ENCODE measurements at regions not wholly inside any gene's neighbourhood (a gene's known extent, or its start where the extent isn't known, plus 50 kb on each side); places are given as distances from the start of the nearest gene placed in this dataset.

DNA sequence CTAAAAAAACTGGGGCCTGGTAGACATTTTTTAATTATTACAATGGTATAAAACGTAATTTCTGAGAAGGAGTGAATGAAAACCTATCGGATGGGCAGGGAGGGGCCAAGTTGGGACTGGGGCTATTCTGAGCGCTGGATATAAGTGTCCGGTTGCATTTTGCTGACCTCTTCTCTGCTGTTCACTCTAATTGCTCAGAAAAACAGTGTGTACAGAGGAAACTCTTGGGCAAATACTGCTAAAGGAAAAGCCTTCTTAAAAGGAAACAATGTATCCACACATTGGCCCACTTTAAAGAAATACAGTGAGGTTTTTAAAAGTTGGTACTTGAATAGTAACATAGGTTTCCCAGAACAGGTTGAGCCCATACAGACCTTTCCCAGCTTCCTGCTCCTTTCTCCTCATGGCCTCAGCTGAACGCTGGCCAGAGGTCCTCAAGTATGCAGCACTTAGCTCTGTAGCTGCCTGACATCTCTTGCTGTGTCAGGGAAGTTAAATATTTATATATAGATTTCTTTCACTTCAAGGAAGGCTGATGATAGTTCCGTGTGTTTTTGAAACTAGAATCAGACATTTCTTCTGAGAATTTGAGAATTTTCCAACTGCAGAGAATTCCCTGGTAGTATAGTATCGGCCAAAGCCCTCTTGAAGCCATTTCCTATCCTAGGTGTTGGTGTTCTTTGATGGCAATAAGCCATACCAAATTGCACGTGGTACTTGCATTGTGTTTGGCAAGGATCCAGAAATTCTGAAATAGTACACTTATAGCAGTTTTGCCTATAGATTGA is 97.1 kb upstream of the SLC4A4 start:
- H3K27me3 ChIP-seq (replicated peaks; ENCODE audit: control insufficient read depth, insufficient read depth, low read length), result no peaks in the 10 kb centered on the region
- ChIA-PET POLR2A (no interaction called here), CTCF (no interaction called here)
- intact Hi-C loops (cut with micrococcal nuclease; ENCODE audit: unreplicated experiment), result no loop called here
- BruUV-seq (replicated peaks), result no TSS peak
- H3K36me3 ChIP-seq (ENCODE audit: control insufficient read depth, insufficient read depth, low read length), result no peaks in the 10 kb centered on the region
- TF ChIP-seq, protein P1, sequence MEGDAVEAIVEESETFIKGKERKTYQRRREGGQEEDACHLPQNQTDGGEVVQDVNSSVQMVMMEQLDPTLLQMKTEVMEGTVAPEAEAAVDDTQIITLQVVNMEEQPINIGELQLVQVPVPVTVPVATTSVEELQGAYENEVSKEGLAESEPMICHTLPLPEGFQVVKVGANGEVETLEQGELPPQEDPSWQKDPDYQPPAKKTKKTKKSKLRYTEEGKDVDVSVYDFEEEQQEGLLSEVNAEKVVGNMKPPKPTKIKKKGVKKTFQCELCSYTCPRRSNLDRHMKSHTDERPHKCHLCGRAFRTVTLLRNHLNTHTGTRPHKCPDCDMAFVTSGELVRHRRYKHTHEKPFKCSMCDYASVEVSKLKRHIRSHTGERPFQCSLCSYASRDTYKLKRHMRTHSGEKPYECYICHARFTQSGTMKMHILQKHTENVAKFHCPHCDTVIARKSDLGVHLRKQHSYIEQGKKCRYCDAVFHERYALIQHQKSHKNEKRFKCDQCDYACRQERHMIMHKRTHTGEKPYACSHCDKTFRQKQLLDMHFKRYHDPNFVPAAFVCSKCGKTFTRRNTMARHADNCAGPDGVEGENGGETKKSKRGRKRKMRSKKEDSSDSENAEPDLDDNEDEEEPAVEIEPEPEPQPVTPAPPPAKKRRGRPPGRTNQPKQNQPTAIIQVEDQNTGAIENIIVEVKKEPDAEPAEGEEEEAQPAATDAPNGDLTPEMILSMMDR (IDR thresholded peaks at IDR 0.05; ENCODE audit: insufficient read depth in 1 of 2, low read depth in 1 of 2, low read length in 1 of 2, severe bottlenecking in 1 of 2, unreplicated experiment in 1 of 2), result no peak
- no peak overlapping the region for H3K27ac Mint-ChIP-seq (ENCODE audit: unreplicated experiment)
- no peaks in the 10 kb centered on the region for H3K9me3 ChIP-seq
- no peak overlapping the region for H3K4me3 ChIP-seq (ENCODE audit: low read depth, low read length)
- no peaks in the 10 kb centered on the region for H3K4me1 ChIP-seq
- H3K4me3 Mint-ChIP-seq (ENCODE audit: unreplicated experiment), result no peak overlapping the region
- DNase-seq, result no peak
- H3K36me3 Mint-ChIP-seq (ENCODE audit: insufficient read depth, unreplicated experiment), result no peaks in the 10 kb centered on the region
- no peaks in the 10 kb centered on the region for H3K4me1 Mint-ChIP-seq (ENCODE audit: low read depth, unreplicated experiment)
- no peaks in the 10 kb centered on the region for H3K9me3 Mint-ChIP-seq (ENCODE audit: unreplicated experiment)
- H3K27me3 Mint-ChIP-seq (ENCODE audit: insufficient read depth, unreplicated experiment), result no peaks in the 10 kb centered on the region

DNA sequence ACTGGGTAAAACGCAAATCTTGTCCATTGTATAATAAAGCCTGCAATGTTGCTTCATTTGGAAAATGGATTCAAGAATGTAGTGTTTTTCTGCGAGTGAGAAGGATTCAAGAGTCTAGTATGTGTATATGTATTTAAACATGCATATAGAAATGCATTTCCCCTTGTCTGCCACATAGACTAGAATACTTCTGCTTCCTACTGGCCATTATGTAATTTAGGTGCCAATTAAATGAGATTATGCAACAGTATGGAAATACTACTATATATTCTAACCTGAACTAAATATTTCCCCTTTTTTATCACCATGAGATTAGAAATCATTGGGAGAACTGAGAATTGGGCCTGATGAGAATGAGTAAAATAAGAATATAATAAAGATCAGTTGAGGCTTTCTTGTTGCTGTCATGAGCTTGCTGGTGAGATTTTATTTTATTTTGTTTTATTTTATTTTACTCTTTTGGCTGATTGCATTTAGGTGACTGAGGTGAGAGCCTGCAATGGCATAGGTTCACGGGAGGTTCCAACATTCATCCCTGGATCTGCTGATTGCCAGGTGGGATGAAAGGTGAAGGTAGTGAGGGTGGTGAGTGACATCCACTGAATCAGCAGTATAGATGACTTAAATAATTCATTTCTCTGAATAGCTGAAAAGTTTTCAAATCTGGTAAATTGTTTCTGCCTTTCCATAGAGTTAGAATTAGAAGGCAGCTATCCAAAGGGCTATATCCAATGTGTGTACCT is 95.6 kb upstream of the SLC4A4 start:
- no TSS peak for BruUV-seq (replicated peaks)
- no peaks in the 10 kb centered on the region for H3K36me3 ChIP-seq (ENCODE audit: control insufficient read depth, insufficient read depth, low read length)
- POLR2A ChIA-PET, result no interaction called here
- CTCF ChIA-PET, result no interaction called here
- no peak overlapping the region for H3K4me3 ChIP-seq (ENCODE audit: low read depth, low read length)
- intact Hi-C loops (cut with micrococcal nuclease; ENCODE audit: unreplicated experiment), result no loop called here
- H3K9me3 ChIP-seq, result no peaks in the 10 kb centered on the region
- Mint-ChIP-seq H3K27me3 (ENCODE audit: insufficient read depth, unreplicated experiment) (no peaks in the 10 kb centered on the region), H3K27ac (ENCODE audit: unreplicated experiment) (no peak overlapping the region), H3K9me3 (ENCODE audit: unreplicated experiment) (no peaks in the 10 kb centered on the region), H3K4me1 (ENCODE audit: low read depth, unreplicated experiment) (no peaks in the 10 kb centered on the region), H3K36me3 (ENCODE audit: insufficient read depth, unreplicated experiment) (no peaks in the 10 kb centered on the region), H3K4me3 (ENCODE audit: unreplicated experiment) (no peak overlapping the region)
- TF ChIP-seq, protein P1 (IDR thresholded peaks at IDR 0.05; ENCODE audit: insufficient read depth in 1 of 2, low read depth in 1 of 2, low read length in 1 of 2, severe bottlenecking in 1 of 2, unreplicated experiment in 1 of 2), result no peak
- H3K4me1 ChIP-seq, result no peaks in the 10 kb centered on the region
- H3K27me3 ChIP-seq (replicated peaks; ENCODE audit: control insufficient read depth, insufficient read depth, low read length), result no peaks in the 10 kb centered on the region
- DNase-seq, result no peak

DNA sequence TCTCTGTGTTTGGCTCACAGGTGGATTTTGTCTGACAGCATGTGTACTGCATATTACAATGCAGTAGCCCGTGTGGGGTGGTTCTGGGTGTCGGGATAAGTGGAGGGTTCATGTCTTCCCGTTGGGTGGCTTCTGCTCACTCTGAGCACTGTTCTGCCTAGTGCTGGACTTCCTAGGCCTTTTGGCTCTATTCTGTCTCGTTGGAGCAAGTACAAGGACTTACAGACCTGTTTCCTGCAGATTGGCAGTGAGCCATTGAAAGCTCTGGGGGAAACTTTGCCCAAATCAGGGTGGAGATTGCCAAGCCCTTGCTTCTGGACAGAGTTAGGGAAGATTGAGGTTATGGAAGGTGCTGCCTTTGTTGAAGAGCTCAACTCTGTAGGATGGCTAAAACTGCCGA is 91.1 kb upstream of the SLC4A4 start:
- DNase-seq, result no peak
- CTCF ChIA-PET, result no interaction called here
- Mint-ChIP-seq H3K36me3 (ENCODE audit: insufficient read depth, unreplicated experiment) (no peaks in the 10 kb centered on the region), H3K9me3 (ENCODE audit: unreplicated experiment) (no peaks in the 10 kb centered on the region), H3K27me3 (ENCODE audit: insufficient read depth, unreplicated experiment) (no peaks in the 10 kb centered on the region), H3K27ac (ENCODE audit: unreplicated experiment) (no peak overlapping the region), H3K4me3 (ENCODE audit: unreplicated experiment) (no peak overlapping the region), H3K4me1 (ENCODE audit: low read depth, unreplicated experiment) (no peaks in the 10 kb centered on the region)
- no peaks in the 10 kb centered on the region for H3K27me3 ChIP-seq (replicated peaks; ENCODE audit: control insufficient read depth, insufficient read depth, low read length)
- TF ChIP-seq, protein P1 (IDR thresholded peaks at IDR 0.05; ENCODE audit: insufficient read depth in 1 of 2, low read depth in 1 of 2, low read length in 1 of 2, severe bottlenecking in 1 of 2, unreplicated experiment in 1 of 2), result no peak
- H3K36me3 ChIP-seq (ENCODE audit: control insufficient read depth, insufficient read depth, low read length), result no peaks in the 10 kb centered on the region
- POLR2A ChIA-PET, result no interaction called here
- no peak overlapping the region for H3K4me3 ChIP-seq (ENCODE audit: low read depth, low read length)
- intact Hi-C loops (cut with micrococcal nuclease; ENCODE audit: unreplicated experiment), result no loop called here
- H3K9me3 ChIP-seq, result no peaks in the 10 kb centered on the region
- BruUV-seq (replicated peaks), result no TSS peak
- H3K4me1 ChIP-seq, result 0 out of 2 replicates have a peak, but pooled peaks cover 3% of the 10 kb centered on the region
